HL-60 (cell line): ENCODE measurements at regions not wholly inside any gene's neighbourhood (a gene's known extent, or its start where the extent isn't known, plus 50 kb on each side); places are given as distances from the start of the nearest gene placed in this dataset.

Experiments used
- CTCF ChIP-seq: IDR thresholded peaks from one replicate; pipeline ENCODE4 v1.5.1; 2011; ENCODE audit warnings: low read length, control low read depth, inconsistent platforms; ENCODE audit not compliant: insufficient read depth
- GABPA ChIP-seq: IDR thresholded peaks from 2 replicates; pipeline ENCODE4 v1.6.1; 2012; ENCODE audit warnings: low read depth
- POLR2AphosphoS5 ChIP-seq: IDR thresholded peaks from 2 replicates; pipeline ENCODE4 v1.6.1; 2012; ENCODE audit warnings: low read depth
- REST ChIP-seq: IDR thresholded peaks from 2 replicates; pipeline ENCODE4 v1.6.1; 2012; ENCODE audit warnings: low read depth; ENCODE audit not compliant: insufficient replicate concordance
- SPI1 ChIP-seq: IDR thresholded peaks from 2 replicates; pipeline ENCODE4 v1.6.1; 2012; ENCODE audit warnings: low read depth, mild to moderate bottlenecking, borderline replicate concordance

DNA sequence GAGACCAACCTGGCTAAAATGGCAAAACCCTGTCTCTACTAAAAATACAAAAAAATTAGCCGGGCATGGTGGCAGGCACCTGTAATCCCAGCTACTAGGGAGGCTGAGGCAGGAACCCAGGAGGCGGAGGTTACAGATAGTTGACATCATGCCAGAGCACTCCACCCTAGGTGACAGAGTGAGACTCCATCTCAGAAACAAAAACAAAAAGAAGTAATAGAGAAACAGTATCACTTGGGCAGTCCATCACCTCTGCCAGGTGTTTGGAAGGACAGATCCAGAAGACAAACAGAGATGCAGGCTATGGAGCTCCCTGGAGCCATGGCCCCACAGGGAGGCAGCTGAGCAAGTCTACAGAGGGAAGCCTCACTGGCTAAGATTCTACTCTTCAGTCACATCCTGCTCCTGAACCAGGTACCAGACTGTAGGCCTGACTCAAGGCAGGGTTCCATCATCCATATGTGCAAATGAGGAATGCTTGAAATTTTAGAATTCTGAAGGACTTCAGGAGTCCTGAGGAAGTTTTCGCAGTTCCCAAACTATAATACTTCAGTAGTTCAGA is 81.4 kb upstream of the CPEB2 start:
- TF ChIP-seq CTCF (no peak), GABPA (no peak), SPI1 (no peak), POLR2AphosphoS5 (no peak), REST (no peak)
